Naive thymus-derived CD4-positive, alpha-beta T cell (primary cell): ENCODE measurements at regions not wholly inside any gene's neighbourhood (a gene's known extent, or its start where the extent isn't known, plus 50 kb on each side); places are given as distances from the start of the nearest gene placed in this dataset.

Source experiments
- ATAC-seq: fragments of 150-1000 bp; cut with Tn5 transposase; 2 replicates; pipeline ENCODE4 v1.10.0; 2021; ENCODE audit warnings: mild to moderate bottlenecking, moderate library complexity
- CTCF ChIA-PET: fragments of 350-600 bp; sonication (Branson Sonifier 250); formaldehyde crosslinking; loops from one replicate; lab custom pipeline; 2021; ENCODE audit warnings: antibody characterized with exemption; lab: Charles Lee
- POLR2A ChIA-PET: fragments of 350-600 bp; sonication (Branson Sonifier 250); formaldehyde crosslinking; loops from one replicate; lab custom pipeline; 2021; ENCODE audit warnings: antibody characterized with exemption, inconsistent platforms; lab: Charles Lee
- DNase-seq, 9 donors: peaks; one replicate each; pipeline versions ENCODE4 v3.0.0 to v3.0.0-alpha.2; 2020 to 2022; ENCODE audit warnings: mixed read lengths in 1 of 9
- H3K27ac ChIP-seq: one replicate; pipeline ENCODE4 v1.7.0; 2013; ENCODE audit warnings: mild to moderate bottlenecking, low read depth, low read length, moderate library complexity
- H3K27me3 ChIP-seq, 2 donors: one replicate each; pipeline ENCODE4 v1.7.0; 2013; ENCODE audit warnings: low read length in 2 of 2, mild to moderate bottlenecking in 2 of 2, moderate library complexity in 2 of 2; ENCODE audit not compliant: control insufficient read depth in 2 of 2, insufficient read depth in 2 of 2
- H3K36me3 ChIP-seq, 3 experiments: 1 replicate in 2 of 3; 2 replicates in 1 of 3; pipeline ENCODE4 v1.7.0; 2013; ENCODE audit warnings: low read length in 3 of 3, mild to moderate bottlenecking in 3 of 3, moderate library complexity in 1 of 3; ENCODE audit not compliant: insufficient read depth in 3 of 3, control insufficient read depth in 2 of 3
- H3K4me1 ChIP-seq, 2 donors: one replicate each; pipeline ENCODE4 v1.7.0; 2013; ENCODE audit warnings: low read length in 2 of 2, mild to moderate bottlenecking in 2 of 2, moderate library complexity in 1 of 2; ENCODE audit not compliant: control insufficient read depth in 2 of 2, insufficient read depth in 2 of 2
- H3K4me3 ChIP-seq: 2 replicates; pipeline ENCODE4 v1.7.0; 2013; ENCODE audit warnings: mild to moderate bottlenecking, low read length
- H3K9me3 ChIP-seq, 3 experiments: 1 replicate in 2 of 3; 2 replicates in 1 of 3; pipeline ENCODE4 v1.7.0; 2013; ENCODE audit warnings: low read length in 3 of 3; ENCODE audit not compliant: control insufficient read depth in 2 of 3
- H3K27ac Mint-ChIP-seq, 9 donors: one replicate each; pipeline ENCODE4 v1.8.0; 2020 to 2022; ENCODE audit warnings: mixed read lengths in 9 of 9, mild to moderate bottlenecking in 8 of 9, moderate library complexity in 5 of 9, inconsistent platforms in 2 of 9
- H3K27me3 Mint-ChIP-seq, 5 donors: one replicate each; pipeline ENCODE4 v1.8.0; 2021 to 2022; ENCODE audit warnings: mixed read lengths in 5 of 5, mild to moderate bottlenecking in 1 of 5
- H3K36me3 Mint-ChIP-seq, 5 donors: one replicate each; pipeline ENCODE4 v1.8.0; 2020 to 2022; ENCODE audit warnings: mixed read lengths in 5 of 5, mild to moderate bottlenecking in 3 of 5, inconsistent platforms in 1 of 5
- H3K4me1 Mint-ChIP-seq, 7 donors: one replicate each; pipeline ENCODE4 v1.8.0; 2020 to 2022; ENCODE audit warnings: mixed read lengths in 7 of 7, mild to moderate bottlenecking in 3 of 7, inconsistent platforms in 1 of 7
- H3K4me3 Mint-ChIP-seq, 10 donors: one replicate each; pipeline ENCODE4 v1.8.0; 2020 to 2022; ENCODE audit warnings: mild to moderate bottlenecking in 10 of 10, mixed read lengths in 10 of 10, moderate library complexity in 6 of 10, inconsistent platforms in 2 of 10
- H3K9me3 Mint-ChIP-seq, 11 donors: one replicate each; pipeline ENCODE4 v1.8.0; 2020 to 2022; ENCODE audit warnings: mixed read lengths in 11 of 11, mild to moderate bottlenecking in 4 of 11, inconsistent platforms in 1 of 11, moderate library complexity in 1 of 11
- intact Hi-C, 2 donors: fragments of 100-400 bp; cut with micrococcal nuclease; formaldehyde crosslinking; loops; one replicate each; pipeline ENCODE4 v1.15.1; 2023

DNA sequence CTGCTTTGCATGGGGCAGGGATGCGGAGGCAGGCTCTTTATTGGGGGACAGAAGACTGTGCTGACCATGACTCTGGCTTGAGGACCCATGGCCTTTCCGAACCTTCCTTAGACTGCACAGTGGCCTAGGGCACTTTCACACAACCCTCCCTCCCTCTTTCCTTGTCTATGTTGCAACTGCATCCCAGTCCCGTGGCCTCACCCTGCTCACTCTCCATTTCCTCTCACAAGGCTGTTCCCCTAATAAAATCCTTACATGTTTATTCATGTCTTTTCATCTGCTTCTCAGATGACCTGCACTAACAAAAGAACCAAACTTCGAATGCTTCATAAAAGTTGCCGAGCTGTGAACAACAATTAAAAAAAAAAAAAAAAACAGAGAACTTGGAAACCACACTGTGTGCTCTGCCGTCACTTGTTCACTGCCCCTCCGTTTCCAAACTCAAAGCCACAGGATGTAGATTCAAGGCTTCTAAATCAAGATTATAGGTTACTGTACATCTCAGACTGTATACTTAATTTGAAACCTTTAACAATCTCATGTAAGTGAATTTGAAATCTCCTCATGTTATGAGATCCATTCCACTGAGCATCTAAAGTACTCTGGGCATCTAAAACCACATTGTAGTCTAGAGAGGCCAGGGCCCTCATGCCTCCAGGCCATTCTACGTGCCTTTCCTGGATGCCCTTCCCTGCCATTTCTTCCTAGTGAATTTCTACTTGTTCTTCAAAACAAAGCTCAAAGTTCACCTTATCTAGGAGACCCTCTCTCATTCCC, 265.9 kb downstream of the SNX13 start:
- H3K27me3 ChIP-seq, result no peaks in the 10 kb centered on the region

DNA sequence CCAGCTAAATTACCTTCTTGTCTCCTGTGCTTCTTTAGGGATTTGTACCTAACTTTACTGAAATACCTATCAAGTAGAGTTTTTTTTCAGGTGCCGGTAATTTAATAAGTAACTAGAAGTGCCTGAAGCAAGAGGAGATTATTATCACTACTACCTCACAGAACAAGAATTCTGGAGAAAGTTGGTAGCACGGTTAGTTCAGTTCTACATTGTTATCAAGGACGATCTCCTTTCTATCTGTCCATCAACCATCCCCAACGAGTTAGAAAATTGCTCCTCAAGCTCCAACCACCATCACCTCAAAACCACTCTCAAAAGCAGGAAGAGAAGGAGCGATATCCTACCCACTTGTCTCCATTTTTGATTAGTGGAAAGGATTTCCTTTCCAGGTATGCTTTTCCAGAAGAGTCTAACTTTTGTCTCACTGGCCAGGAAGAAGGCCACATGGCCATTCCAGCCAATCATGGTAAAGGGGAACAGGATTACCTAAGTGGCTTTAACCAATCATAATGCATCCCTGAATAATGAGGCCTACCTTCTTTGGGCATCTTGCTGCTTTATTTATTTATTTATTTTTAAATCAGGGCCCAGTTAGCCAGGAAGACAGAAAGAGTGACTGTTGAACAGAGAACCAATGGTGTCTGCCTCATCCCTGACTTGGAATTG, 265.2 kb downstream of the SNX13 start:
- no peaks in the 10 kb centered on the region for H3K9me3 ChIP-seq
- ChIA-PET CTCF (interaction anchor here (0.5 kb wide), 1 partner anchor 1925 kb away, joined by 3 read pairs; no protein-coding TSS in a partner anchor), POLR2A (no interaction called here)
- Mint-ChIP-seq H3K9me3 (no peaks in the 10 kb centered on the region), H3K36me3 (no peaks in the 10 kb centered on the region), H3K27me3 (peaks cover 0 to 4% (median 0%) of the 10 kb centered on the region in 5 donors), H3K27ac (no peak overlapping the region), H3K4me3 (no peak overlapping the region), H3K4me1 (no peaks in the 10 kb centered on the region)
- ATAC-seq (no peak), DNase-seq (no peak)
- H3K27me3 ChIP-seq, result no peaks in the 10 kb centered on the region
- intact Hi-C loops, result no loop called here
- H3K36me3 ChIP-seq, result no peaks in the 10 kb centered on the region
- H3K27ac ChIP-seq, result no peak overlapping the region
- H3K4me3 ChIP-seq, result no peak overlapping the region
- H3K4me1 ChIP-seq, result no peaks in the 10 kb centered on the region

More for the DNA sequence above, 265.9 kb downstream of the SNX13 start:
- Mint-ChIP-seq H3K4me1 (no peaks in the 10 kb centered on the region), H3K4me3 (no peak overlapping the region), H3K9me3 (no peaks in the 10 kb centered on the region), H3K36me3 (no peaks in the 10 kb centered on the region), H3K27me3 (peaks cover 0 to 8% (median 0%) of the 10 kb centered on the region in 5 donors), H3K27ac (no peak overlapping the region)
- no peaks in the 10 kb centered on the region for H3K9me3 ChIP-seq
- no peak overlapping the region for H3K4me3 ChIP-seq
- ATAC-seq (no peak), DNase-seq (no peak)
- POLR2A ChIA-PET, result no interaction called here
- H3K27ac ChIP-seq, result no peak overlapping the region
- no peaks in the 10 kb centered on the region for H3K36me3 ChIP-seq
- H3K4me1 ChIP-seq, result no peaks in the 10 kb centered on the region
- CTCF ChIA-PET, result interaction anchor here (0.5 kb wide), 1 partner anchor 1925 kb away, joined by 3 read pairs; no protein-coding TSS in a partner anchor
- intact Hi-C loops, result no loop called here

DNA sequence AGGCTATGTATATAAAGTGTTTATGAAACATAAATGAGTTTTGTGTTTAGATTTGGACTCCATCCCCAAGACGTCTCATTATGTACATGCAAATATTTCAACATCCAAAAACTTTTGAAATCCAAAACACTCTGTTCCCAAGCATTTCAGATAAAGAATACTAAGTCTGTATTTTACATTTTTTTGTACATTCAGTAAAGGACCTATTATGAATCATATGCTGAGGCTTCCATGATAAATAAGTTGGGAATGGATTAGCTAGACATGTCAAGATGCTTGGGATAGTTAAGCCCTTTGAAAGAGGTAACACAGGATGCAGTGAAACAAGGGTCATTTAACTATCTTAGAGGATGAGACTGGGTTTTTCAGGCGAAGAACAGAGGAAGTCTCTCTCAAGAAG, 262.9 kb downstream of the SNX13 start:
- CTCF ChIA-PET, result no interaction called here

GRCh38 chr7:17678896-17679295, 261.4 kb downstream of the SNX13 start:
- H3K36me3 ChIP-seq, result no peaks in the 10 kb centered on the region
- no peak overlapping the region for H3K27ac ChIP-seq
- no peaks in the 10 kb centered on the region for H3K9me3 ChIP-seq
- Mint-ChIP-seq H3K4me3 (no peak overlapping the region), H3K4me1 (no peaks in the 10 kb centered on the region), H3K27me3 (peaks cover 0 to 2% (median 0%) of the 10 kb centered on the region in 5 donors), H3K9me3 (no peaks in the 10 kb centered on the region), H3K27ac (no peak overlapping the region), H3K36me3 (no peaks in the 10 kb centered on the region)
- ChIA-PET POLR2A (no interaction called here), CTCF (no interaction called here)
- no peaks in the 10 kb centered on the region for H3K4me1 ChIP-seq
- H3K27me3 ChIP-seq, result no peaks in the 10 kb centered on the region
- ATAC-seq (no peak), DNase-seq (no peak)
- no peak overlapping the region for H3K4me3 ChIP-seq
- intact Hi-C loops, result no loop called here

More for the DNA sequence above, 262.9 kb downstream of the SNX13 start:
- Mint-ChIP-seq H3K4me1 (no peaks in the 10 kb centered on the region), H3K27me3 (peaks cover 0 to 2% (median 0%) of the 10 kb centered on the region in 5 donors), H3K36me3 (no peaks in the 10 kb centered on the region), H3K9me3 (no peaks in the 10 kb centered on the region), H3K27ac (no peak overlapping the region), H3K4me3 (no peak overlapping the region)
- intact Hi-C loops, result no loop called here
- no peaks in the 10 kb centered on the region for H3K27me3 ChIP-seq
- H3K4me1 ChIP-seq, result no peaks in the 10 kb centered on the region
- POLR2A ChIA-PET, result no interaction called here
- no peak overlapping the region for H3K27ac ChIP-seq
- no peaks in the 10 kb centered on the region for H3K36me3 ChIP-seq
- DNase-seq (no peak), ATAC-seq (no peak)
- H3K9me3 ChIP-seq, result no peaks in the 10 kb centered on the region
- H3K4me3 ChIP-seq, result no peak overlapping the region

GRCh38 chr7:17679458-17679857, 260.8 kb downstream of the SNX13 start:
- Histone ChIP-seq H3K36me3 (no peaks in the 10 kb centered on the region), H3K9me3 (no peaks in the 10 kb centered on the region), H3K4me1 (no peaks in the 10 kb centered on the region), H3K4me3 (no peak overlapping the region), H3K27me3 (no peaks in the 10 kb centered on the region), H3K27ac (no peak overlapping the region)
- ChIA-PET POLR2A (no interaction called here), CTCF (interaction anchor here (0.6 kb wide), 1 partner anchor 80 kb away, joined by 3 read pairs; no protein-coding TSS in a partner anchor)
- ATAC-seq (no peak), DNase-seq (no peak)
- Mint-ChIP-seq H3K4me1 (no peaks in the 10 kb centered on the region), H3K9me3 (no peaks in the 10 kb centered on the region), H3K36me3 (no peaks in the 10 kb centered on the region), H3K27ac (peak overlapping the region in 1 of 9 donors; percentile 42), H3K4me3 (no peak overlapping the region), H3K27me3 (peaks cover 0 to 2% (median 0%) of the 10 kb centered on the region in 5 donors)
- intact Hi-C loops, result no loop called here

- H3K27ac Mint-ChIP-seq, result no peak overlapping the region
- no peak overlapping the region for H3K4me3 Mint-ChIP-seq
- no peaks in the 10 kb centered on the region for H3K4me1 Mint-ChIP-seq
- intact Hi-C loops, result no loop called here
- DNase-seq, result no peak
- no peaks in the 10 kb centered on the region for H3K4me1 ChIP-seq
- ChIA-PET CTCF (interaction anchor here (0.6 kb wide), 1 partner anchor 296 kb away, joined by 4 read pairs; no protein-coding TSS in a partner anchor), POLR2A (no interaction called here)
- no peak overlapping the region for H3K4me3 ChIP-seq
- no peak overlapping the region for H3K27ac ChIP-seq
- H3K27me3 ChIP-seq, result no peaks in the 10 kb centered on the region
- H3K27me3 Mint-ChIP-seq, result peaks cover 0 to 2% (median 0%) of the 10 kb centered on the region in 5 donors
- no peaks in the 10 kb centered on the region for H3K9me3 ChIP-seq
- H3K9me3 Mint-ChIP-seq, result no peaks in the 10 kb centered on the region
- no peaks in the 10 kb centered on the region for H3K36me3 ChIP-seq
- peak; percentile 60 for ATAC-seq
- H3K36me3 Mint-ChIP-seq, result no peaks in the 10 kb centered on the region
These were observed 260.3 kb downstream of the SNX13 start for GRCh38 chr7:17680026-17680425.
